Activated CD4-positive, alpha-beta T cell treated with anti-CD3 and anti-CD28 coated beads, Interleukin-2, amount 50 U/mL, for 1 hour (primary cell): ENCODE measurements at regions not wholly inside any gene's neighbourhood (a gene's known extent, or its start where the extent isn't known, plus 50 kb on each side); places are given as distances from the start of the nearest gene placed in this dataset.
"Not testable (repeated sequence)": the region's sequence is repeated elsewhere in the genome, so short reads cannot be mapped to it uniquely, and the experiment has no call there.

Source experiments
- DNase-seq: peaks from one replicate; pipeline ENCODE4 v3.0.0-alpha.2; 2020

- no peak for DNase-seq
Observed at GRCh38 chr13:111627596-111627995, 307.2 kb downstream of the TEX29 start.

GRCh38 chr13:111629016-111629415, 308.6 kb downstream of the TEX29 start:
- DNase-seq: no peak

- no peak for DNase-seq
Observed at GRCh38 chr13:111629457-111629856, 309.0 kb downstream of the TEX29 start.

- no peak for DNase-seq
Observed at GRCh38 chr13:111629926-111630325, 309.5 kb downstream of the TEX29 start.

- no peak for DNase-seq
Observed at GRCh38 chr13:111630406-111630805, 310.0 kb downstream of the TEX29 start.

GRCh38 chr13:111631271-111631670, 310.8 kb downstream of the TEX29 start:
- DNase-seq: not testable (repeated sequence)

GRCh38 chr13:111632906-111633305, 312.5 kb downstream of the TEX29 start:
- no peak for DNase-seq

- DNase-seq: no peak
Observed at GRCh38 chr13:111633401-111633800, 313.0 kb downstream of the TEX29 start.

- no peak for DNase-seq
Observed at GRCh38 chr13:111634410-111634809, 314.0 kb downstream of the TEX29 start.

GRCh38 chr13:111636271-111636670, 315.8 kb downstream of the TEX29 start:
- no peak for DNase-seq

- no peak for DNase-seq
Observed at GRCh38 chr13:111636804-111637203, 316.4 kb downstream of the TEX29 start.

- no peak for DNase-seq
Observed at GRCh38 chr13:111637365-111637764, 316.9 kb downstream of the TEX29 start.

- DNase-seq: no peak
Observed at GRCh38 chr13:111638233-111638632, 317.8 kb downstream of the TEX29 start.

GRCh38 chr13:111639196-111639705, 318.8 kb downstream of the TEX29 start:
- no peak for DNase-seq

- no peak for DNase-seq
Observed at GRCh38 chr13:111640006-111640405, 319.6 kb downstream of the TEX29 start.

GRCh38 chr13:111640476-111640875, 320.0 kb downstream of the TEX29 start:
- no peak for DNase-seq

GRCh38 chr13:111642156-111642767, 321.8 kb downstream of the TEX29 start:
- no peak for DNase-seq

GRCh38 chr13:111644750-111645149, 324.3 kb downstream of the TEX29 start:
- no peak for DNase-seq

GRCh38 chr13:111645198-111645597, 324.8 kb downstream of the TEX29 start:
- no peak for DNase-seq

GRCh38 chr13:111645598-111646455, 325.4 kb downstream of the TEX29 start:
- DNase-seq: no peak

GRCh38 chr13:111646456-111646855, 326.0 kb downstream of the TEX29 start:
- DNase-seq: no peak

- DNase-seq: no peak
Observed at GRCh38 chr13:111648885-111649284, 328.4 kb downstream of the TEX29 start.

GRCh38 chr13:111650626-111651025, 330.2 kb downstream of the TEX29 start:
- no peak for DNase-seq

- no peak for DNase-seq
Observed at GRCh38 chr13:111652676-111653075, 332.2 kb downstream of the TEX29 start.
